GM21528 (cell line): ENCODE measurements at regions not wholly inside any gene's neighbourhood (a gene's known extent, or its start where the extent isn't known, plus 50 kb on each side); places are given as distances from the start of the nearest gene placed in this dataset.

Experiments
- ATAC-seq: cut with Tn5 transposase; IDR thresholded peaks from one replicate; pipeline ENCODE4 v1.9.1; 2021; ENCODE audit warnings: mild to moderate bottlenecking, moderate library complexity; ENCODE audit not compliant: unreplicated experiment, low FRiP score

- ATAC-seq, result no peak
These were observed 382.6 kb upstream of the NR5A2 start for GRCh38 chr1:199644912-199645311.

- ATAC-seq, result no peak
These were observed 380.7 kb upstream of the NR5A2 start for GRCh38 chr1:199646761-199647160.

GRCh38 chr1:199657449-199657848 lies 370.1 kb upstream of the NR5A2 start:
- ATAC-seq, result no peak

- no peak for ATAC-seq
These were observed 367.4 kb upstream of the NR5A2 start for GRCh38 chr1:199660071-199660470.

DNA sequence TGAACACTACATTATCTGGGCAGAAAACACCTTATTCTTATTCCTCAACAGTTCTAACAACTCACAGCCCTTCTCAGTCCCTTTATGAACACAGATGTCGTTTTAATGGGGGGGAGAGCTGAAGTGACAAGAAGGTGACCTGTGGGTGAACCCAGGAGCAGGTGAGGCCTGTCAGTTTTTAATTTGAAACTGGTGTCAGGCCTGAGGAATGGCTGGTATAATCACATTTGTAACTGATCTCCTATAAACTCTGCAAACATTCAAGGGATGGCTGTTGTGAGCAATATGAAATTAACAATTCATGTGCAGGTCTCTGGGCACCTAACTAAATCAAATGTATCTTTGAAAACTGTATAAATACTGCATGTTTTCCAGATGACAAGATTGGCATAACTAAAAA lies 362.1 kb upstream of the NR5A2 start:
- no peak for ATAC-seq

DNA sequence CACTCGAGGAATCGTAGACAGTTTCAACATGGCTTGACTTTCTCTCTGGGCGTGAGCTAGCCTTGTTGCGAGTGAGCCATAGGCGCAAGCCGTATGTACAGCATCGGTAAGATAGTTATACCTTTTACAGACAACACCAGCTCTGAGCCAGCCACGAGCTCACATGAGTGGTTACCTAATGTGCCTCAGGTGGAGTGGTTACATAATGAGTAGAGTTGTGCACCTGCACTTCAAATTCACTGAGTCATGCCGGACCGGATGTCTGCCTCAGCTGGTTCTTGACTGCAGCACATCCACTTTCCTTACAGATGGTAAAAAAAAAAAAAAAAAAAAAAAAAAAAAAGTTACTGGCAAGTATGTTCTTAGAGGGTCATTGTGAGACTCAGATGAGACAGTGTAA lies 360.4 kb upstream of the NR5A2 start:
- ATAC-seq, result no peak

DNA sequence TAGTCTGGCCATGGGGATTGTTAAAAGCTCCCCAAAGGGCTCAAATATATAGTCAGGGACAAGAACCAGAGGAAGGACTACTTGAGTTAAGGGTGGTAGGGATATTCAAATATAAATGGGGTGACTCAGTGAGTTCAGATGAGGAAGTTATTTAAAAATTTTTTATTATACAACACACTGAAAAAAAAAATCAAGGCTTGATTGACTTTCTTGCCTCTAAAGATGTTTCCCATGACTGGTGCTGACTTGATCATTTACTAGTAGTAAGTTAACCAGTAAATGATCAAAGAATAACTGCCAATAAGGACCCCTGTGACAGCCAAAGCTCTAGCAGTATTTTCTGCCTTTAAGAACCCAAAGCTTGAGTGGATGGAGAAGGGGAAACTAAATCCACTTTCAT lies 357.6 kb upstream of the NR5A2 start:
- ATAC-seq, result no peak

DNA sequence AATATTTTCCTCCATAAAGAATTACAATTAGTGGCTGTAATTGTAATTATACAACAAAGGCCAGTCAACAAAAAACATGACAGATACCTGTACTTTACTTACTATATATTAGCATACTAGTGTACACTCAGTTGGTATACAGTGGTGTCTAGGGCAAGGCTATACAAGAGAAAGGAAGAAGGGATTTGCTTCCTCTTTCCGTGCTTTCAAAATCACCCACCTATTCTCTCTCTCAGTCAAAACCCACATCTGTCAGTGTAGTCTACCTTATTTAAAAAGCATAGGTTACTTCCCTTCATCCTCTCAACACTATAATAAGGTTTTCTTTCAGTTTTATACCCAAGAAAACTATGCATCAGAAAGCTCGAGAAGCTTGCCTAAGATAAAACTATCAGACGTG lies 355.8 kb upstream of the NR5A2 start:
- no peak for ATAC-seq

DNA sequence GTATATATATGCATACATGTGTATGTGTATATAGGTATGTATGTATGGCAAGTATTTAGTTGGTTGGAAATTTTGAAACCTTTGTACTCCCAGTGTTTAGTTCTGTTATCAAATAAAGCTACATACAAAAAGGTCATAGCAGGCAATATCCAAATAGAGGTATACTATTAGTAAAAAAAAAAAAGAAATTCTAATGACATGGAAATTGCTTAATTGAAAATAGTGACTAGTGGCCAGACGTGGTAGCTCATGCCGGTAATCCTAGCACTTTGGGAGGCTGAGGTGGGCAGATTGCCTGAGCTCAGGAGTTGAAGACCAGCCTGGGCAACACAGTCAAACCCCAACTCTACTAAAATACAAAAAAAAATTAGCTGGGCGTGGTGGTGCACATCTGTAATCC lies 351.6 kb upstream of the NR5A2 start:
- no peak for ATAC-seq

- ATAC-seq, result no peak
These were observed 348.7 kb upstream of the NR5A2 start for GRCh38 chr1:199678771-199679170.

DNA sequence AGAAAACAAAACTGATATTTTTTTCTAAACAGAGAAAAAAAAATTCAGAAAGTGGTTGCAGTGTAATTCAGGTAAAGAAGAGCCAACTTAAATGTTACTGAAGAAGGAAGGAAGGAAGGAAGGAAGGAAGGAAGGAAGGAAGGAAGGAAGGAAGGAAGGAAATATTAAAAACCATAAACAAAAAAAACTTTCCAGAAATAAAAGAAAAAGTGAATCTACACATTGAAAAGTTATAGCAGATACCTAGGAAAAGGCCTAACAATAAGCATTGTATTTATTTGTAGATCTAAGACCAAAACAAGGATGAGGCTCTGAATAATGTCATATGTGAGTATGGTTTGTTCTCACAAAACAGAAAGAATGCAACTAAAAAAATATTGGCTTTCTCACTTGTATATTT lies 345.4 kb upstream of the NR5A2 start:
- ATAC-seq, result no peak

DNA sequence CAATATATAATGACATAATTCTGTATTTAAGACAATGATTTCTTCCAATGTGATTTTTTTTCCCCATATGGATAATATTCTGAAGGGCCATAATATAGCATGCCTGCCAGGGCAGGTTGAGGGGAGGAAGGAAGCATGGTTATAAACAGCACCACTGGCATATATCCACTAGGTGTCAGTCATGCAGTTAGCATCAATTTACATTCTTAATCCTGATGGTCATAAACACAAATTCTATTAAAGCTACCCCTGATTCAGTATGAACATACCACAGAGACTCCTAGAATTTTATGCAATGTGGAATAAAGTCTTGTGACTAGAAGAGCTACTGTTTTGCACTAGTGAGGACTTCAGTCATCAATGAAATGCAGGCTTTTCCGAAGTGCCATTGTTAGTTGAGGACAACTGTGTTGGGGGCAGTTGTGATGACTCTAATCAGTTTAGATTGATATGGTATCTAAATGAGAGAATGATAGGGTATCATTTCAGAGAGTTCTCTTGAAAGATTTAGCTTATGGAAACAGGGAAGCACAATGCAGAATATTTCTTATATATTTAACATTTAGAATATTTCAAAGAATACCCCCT lies 342.7 kb upstream of the NR5A2 start:
- peak; percentile 89 for ATAC-seq

GRCh38 chr1:199685369-199685768 lies 342.1 kb upstream of the NR5A2 start:
- ATAC-seq, result no peak

DNA sequence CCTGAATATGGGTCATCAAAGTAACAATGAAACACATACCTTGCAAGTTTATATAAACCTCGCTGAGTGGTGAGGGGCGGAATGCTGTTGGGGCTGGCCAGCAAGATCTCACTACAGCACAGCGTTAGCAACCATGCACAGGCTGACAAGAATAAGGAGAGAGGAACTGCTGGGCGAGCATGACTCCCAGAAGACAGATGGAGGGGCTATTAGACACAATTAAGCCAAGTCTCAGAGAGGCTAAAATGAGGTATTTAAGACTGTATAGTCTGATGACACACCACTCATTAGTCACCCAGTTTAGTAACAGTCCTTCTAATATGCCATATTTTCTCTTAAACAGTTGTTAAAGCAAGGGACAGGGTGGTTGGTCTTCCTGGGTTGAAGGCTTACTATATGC lies 340.2 kb upstream of the NR5A2 start:
- ATAC-seq, result no peak

DNA sequence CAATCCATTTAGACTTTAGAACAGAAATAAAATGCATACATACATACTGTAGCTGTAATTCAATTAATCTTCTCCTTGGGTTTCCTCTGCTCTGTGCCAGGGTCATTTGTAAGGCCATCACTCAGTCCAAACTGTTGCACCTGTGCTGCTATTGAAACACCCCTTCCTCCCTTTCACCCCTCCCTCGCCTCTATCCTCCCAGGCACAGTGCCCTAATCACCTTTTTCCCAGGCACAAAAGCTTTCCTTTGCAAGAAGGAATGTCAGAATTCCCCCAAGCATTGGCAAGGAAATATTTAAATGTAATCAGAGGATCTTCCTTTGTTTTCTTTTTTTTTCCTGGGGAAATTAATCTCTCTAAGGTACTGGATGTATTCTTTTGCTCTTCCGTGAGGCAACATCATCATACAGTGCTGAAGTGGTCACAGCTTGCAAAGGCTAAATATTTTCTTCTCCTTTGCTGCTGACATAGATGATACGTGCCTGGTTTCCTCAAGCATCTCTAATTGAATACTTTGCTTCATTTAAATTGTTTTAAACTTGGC lies 339.3 kb upstream of the NR5A2 start:
- no peak for ATAC-seq

DNA sequence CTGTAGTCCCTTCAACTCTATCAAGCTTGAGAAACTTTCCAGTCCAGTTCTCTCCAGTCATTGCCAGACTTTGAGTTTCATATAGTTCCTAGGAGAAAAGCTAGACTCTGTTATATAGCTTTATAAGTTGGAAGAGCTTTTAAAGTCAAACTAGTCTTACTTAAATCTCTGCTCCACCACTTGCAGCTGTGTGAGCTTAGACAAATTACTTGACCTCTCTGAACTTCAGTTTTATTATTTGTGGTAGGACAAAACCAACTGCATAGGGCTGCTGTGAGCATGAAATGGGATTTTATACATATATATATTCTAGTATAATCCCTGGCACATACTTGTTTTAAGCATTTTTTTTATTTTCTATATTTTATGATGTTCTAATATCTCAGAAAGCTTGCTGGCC lies 338.7 kb upstream of the NR5A2 start:
- no peak for ATAC-seq

DNA sequence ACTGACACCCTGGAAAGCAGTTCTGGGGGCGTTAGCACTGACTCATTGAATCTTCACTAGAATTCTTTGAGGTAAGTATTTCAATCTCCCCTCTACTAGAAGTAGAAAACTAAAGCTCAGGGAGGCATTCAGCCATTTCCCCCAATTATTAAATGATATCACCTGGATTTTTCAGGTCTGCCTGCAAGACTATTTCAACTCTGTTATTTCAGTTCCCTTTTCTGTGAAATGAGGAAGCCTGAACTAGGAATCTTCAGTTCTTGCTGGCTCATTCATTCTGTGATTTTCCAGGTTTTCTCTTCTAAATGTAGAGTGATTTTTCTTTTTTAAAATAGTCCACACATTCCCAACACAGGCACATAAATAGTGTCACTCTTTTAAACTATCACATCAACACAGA lies 337.0 kb upstream of the NR5A2 start:
- ATAC-seq, result no peak

DNA sequence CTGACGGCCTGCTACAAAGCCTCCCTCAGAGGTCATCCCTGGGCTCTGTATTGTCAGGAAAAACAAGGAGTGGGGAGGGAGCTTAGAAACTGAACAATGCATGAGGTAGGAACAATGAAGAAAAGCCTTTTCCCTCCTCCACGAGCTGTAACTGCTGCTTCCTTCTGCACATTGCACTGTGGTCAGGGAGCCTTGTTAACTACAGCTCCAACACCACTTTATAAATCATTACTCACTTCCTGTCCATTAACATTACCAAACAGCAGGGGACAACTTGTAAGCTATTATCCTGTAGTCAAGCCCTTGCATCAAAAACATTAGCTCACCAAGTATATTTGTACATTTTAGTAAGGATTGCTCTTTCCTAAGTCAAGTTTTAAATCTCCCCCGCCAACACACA lies 336.0 kb upstream of the NR5A2 start:
- no peak for ATAC-seq

GRCh38 chr1:199693724-199694123 lies 333.8 kb upstream of the NR5A2 start:
- no peak for ATAC-seq

- no peak for ATAC-seq
These were observed 331.3 kb upstream of the NR5A2 start for GRCh38 chr1:199696225-199696624.

DNA sequence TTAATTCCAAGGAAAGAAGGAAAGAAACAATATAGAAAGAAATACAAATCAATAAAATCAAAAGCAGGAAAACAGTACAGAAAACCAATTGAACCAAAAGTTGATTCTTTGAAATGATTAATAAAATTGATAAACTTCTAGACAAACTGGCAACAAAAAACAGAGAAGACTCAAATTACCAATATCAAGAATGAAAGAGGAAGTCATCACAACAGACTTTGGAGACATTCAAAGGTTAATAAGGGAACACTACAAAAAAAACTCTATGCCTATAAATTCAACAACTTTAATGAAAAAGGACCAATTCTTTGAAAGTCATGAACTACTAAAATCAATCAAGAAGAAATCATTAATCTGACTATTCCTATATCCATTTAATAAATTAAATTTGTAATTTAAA lies 329.3 kb upstream of the NR5A2 start:
- ATAC-seq, result no peak

DNA sequence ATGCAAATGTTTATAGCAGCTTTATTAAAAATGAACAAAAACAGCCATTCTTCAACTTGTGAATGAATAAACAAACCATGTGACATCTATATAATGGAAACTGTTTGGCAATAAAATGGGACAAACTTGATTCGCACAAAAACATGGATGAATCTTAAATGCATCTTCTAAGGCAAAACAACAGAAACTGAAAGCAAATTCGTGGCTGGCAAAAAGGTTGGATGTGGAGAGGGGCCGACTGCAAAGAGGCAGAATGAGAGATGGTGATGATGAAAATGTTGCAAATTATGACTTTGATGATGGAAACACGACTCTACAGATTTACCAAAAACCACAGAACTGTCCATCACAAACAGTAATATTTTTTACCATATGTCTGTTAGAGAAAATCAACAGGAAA lies 327.0 kb upstream of the NR5A2 start:
- no peak for ATAC-seq

DNA sequence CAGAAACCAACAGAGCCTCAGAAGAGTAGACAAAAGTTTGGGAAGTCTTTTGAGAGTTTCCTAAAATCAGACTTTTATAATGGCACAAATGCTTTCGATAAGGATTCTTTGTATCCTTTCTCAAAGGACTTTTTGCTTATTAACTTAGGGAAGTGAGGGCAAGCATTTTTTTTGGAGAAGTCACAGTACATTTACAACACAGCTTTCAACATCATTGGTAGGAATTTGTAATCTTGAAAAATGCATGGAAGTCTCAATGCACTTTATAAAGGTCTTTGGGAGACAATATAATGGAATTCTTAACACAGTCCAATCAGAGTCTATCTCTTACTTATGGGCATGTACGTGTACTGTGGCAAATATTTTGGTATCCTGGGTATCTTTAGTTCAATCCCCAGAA lies 325.8 kb upstream of the NR5A2 start:
- no peak for ATAC-seq
